NCI-H2107 treated with DMSO at 0.1 percent for 48 hours (cell line): ENCODE measurements at regions not wholly inside any gene's neighbourhood (a gene's known extent, or its start where the extent isn't known, plus 50 kb on each side); places are given as distances from the start of the nearest gene placed in this dataset.

Experiments used
- DNase-seq: peaks from one replicate; lab custom pipeline; 2025; ENCODE audit not compliant: unreplicated experiment; lab: John Stamatoyannopoulos, UW

GRCh38 chr10:21327289-21327993 lies 198.0 kb downstream of the SKIDA1 start:
- no peak for DNase-seq

- DNase-seq: no peak
Observed at GRCh38 chr10:21326594-21327288, 198.7 kb downstream of the SKIDA1 start.

GRCh38 chr10:21318540-21319167 lies 206.8 kb downstream of the SKIDA1 start:
- no peak for DNase-seq

GRCh38 chr10:21317902-21318301 lies 207.6 kb downstream of the SKIDA1 start:
- no peak for DNase-seq

- no peak for DNase-seq
Observed at GRCh38 chr10:21315645-21316220, 209.7 kb downstream of the SKIDA1 start.

GRCh38 chr10:21314906-21315644 lies 210.4 kb downstream of the SKIDA1 start:
- no peak for DNase-seq

- DNase-seq: no peak
Observed at GRCh38 chr10:21314111-21314626, 211.3 kb downstream of the SKIDA1 start.

- no peak for DNase-seq
Observed at GRCh38 chr10:21313691-21314090, 211.8 kb downstream of the SKIDA1 start.

- DNase-seq: no peak
Observed at GRCh38 chr10:21311426-21311825, 214.1 kb downstream of the SKIDA1 start.

GRCh38 chr10:21309427-21309826 lies 216.1 kb downstream of the SKIDA1 start:
- DNase-seq: no peak

- no peak for DNase-seq
Observed at GRCh38 chr10:21308946-21309345, 216.5 kb downstream of the SKIDA1 start.

GRCh38 chr10:21308018-21308417 lies 217.5 kb downstream of the SKIDA1 start:
- no peak for DNase-seq

GRCh38 chr10:21304608-21305007 lies 220.9 kb downstream of the SKIDA1 start:
- DNase-seq: no peak

GRCh38 chr10:21304198-21304597 lies 221.3 kb downstream of the SKIDA1 start:
- DNase-seq: no peak

GRCh38 chr10:21300551-21300950 lies 224.9 kb downstream of the SKIDA1 start:
- DNase-seq: no peak

GRCh38 chr10:21299330-21299729 lies 226.2 kb downstream of the SKIDA1 start:
- no peak for DNase-seq

- no peak for DNase-seq
Observed at GRCh38 chr10:21298701-21299100, 226.8 kb downstream of the SKIDA1 start.

GRCh38 chr10:21297603-21298383 lies 227.7 kb downstream of the SKIDA1 start:
- DNase-seq: no peak

- DNase-seq: no peak
Observed at GRCh38 chr10:21296575-21297355, 228.7 kb downstream of the SKIDA1 start.
